Motor neuron (in vitro differentiated cells): ENCODE measurements at regions not wholly inside any gene's neighbourhood (a gene's known extent, or its start where the extent isn't known, plus 50 kb on each side); places are given as distances from the start of the nearest gene placed in this dataset.

Experiments used
- ATAC-seq, 8 experiments: fragments of 200-7000 bp; cut with Tn5 transposase; replicated peaks in 6 of 8; 2 replicates each; pipeline ENCODE4 v1.8.0; 2021; ENCODE audit warnings: mild to moderate bottlenecking in 8 of 8, moderate library complexity in 8 of 8
- H3K27ac ChIP-seq, 2 donors: fragments of 250-450 bp; sonication (Bioruptor Pico); 2 replicates each; pipeline ENCODE4 v1.9.0; 2021; ENCODE audit warnings: antibody characterized with exemption in 2 of 2, mild to moderate bottlenecking in 2 of 2, moderate library complexity in 1 of 2
- H3K4me1 ChIP-seq, 2 donors: fragments of 250-450 bp; sonication (Bioruptor Pico); replicated peaks in 1 of 2; 2 replicates each; pipeline ENCODE4 v1.6.1; 2021; ENCODE audit warnings: antibody characterized with exemption in 2 of 2, mild to moderate bottlenecking in 2 of 2, moderate library complexity in 1 of 2
- H3K4me3 ChIP-seq, 5 donors: fragments of 250-450 bp; sonication (Bioruptor Pico); 2 replicates each; pipeline ENCODE4 v1.9.0; 2021; ENCODE audit warnings: antibody characterized with exemption in 5 of 5, mild to moderate bottlenecking in 5 of 5, moderate library complexity in 4 of 5
- WGBS, 10 experiments: fragments of 450-650 bp; shearing (Covaris generic); methylation state at CpG; one replicate each; pipeline ENCODE4 v1.0.0; 2022; 5-methylcytosine and 5-hydroxymethylcytosine counted together
- in situ Hi-C, 9 experiments: fragments of 400-800 bp; cut with MboI; loops; one replicate each; pipeline ENCODE4 v1.15.0; 2021; ENCODE audit warnings: low sequenced_read_pairs in 9 of 9, low pct_unique_long_range_greater_than_20kb in 2 of 9; ENCODE audit not compliant: unreplicated experiment in 9 of 9

- Histone ChIP-seq H3K4me1 (peaks cover 6 to 7% of the 10 kb centered on the region in 2 donors), H3K27ac (no peak overlapping the region), H3K4me3 (no peak overlapping the region)
- 40 to 100% (median 82%) methylated on average over 1 to 3 of the region's 3 CpGs; no CpG with 5 or more reads in 2 of the 10 experiments for WGBS, 10 experiments
- ATAC-seq = no peak
- in situ Hi-C loops = no loop called here
These were observed 79.8 kb upstream of the MBOAT2 start for GRCh38 chr2:9083287-9083686.

- Histone ChIP-seq H3K27ac (no peak overlapping the region), H3K4me1 (peaks cover 6 to 7% of the 10 kb centered on the region in 2 donors), H3K4me3 (no peak overlapping the region)
- ATAC-seq = no peak
- in situ Hi-C loops = no loop called here
These were observed 78.7 kb upstream of the MBOAT2 start for GRCh38 chr2:9082158-9082557.

- in situ Hi-C loops = no loop called here
- ATAC-seq = no peak
- peaks cover 2 to 8% of the 10 kb centered on the region in 2 donors for H3K4me1 ChIP-seq
- H3K4me3 ChIP-seq = no peak overlapping the region
- WGBS, 10 experiments = 52 to 100% (median 88%) methylated on average over 1 to 2 of the region's 2 CpGs
- H3K27ac ChIP-seq = no peak overlapping the region
These were observed 78.3 kb upstream of the MBOAT2 start for GRCh38 chr2:9081750-9082149.

GRCh38 chr2:9078405-9078804 lies 74.9 kb upstream of the MBOAT2 start:
- Histone ChIP-seq H3K4me3 (no peak overlapping the region), H3K27ac (no peak overlapping the region), H3K4me1 (peaks cover 0 to 8% of the 10 kb centered on the region in 2 donors)
- WGBS, 10 experiments = 33 to 98% (median 83%) methylated on average over 1 to 6 of the region's 8 CpGs; no CpG with 5 or more reads in 1 of the 10 experiments
- ATAC-seq = no peak
- in situ Hi-C loops = no loop called here

- Histone ChIP-seq H3K27ac (no peak overlapping the region), H3K4me1 (peaks cover 0 to 8% of the 10 kb centered on the region in 2 donors), H3K4me3 (no peak overlapping the region)
- WGBS, 10 experiments = 0 to 100% (median 70%) methylated on average over 1 to 2 of the region's 2 CpGs; no CpG with 5 or more reads in 4 of the 10 experiments
- no peak for ATAC-seq
- in situ Hi-C loops = no loop called here
These were observed 74.2 kb upstream of the MBOAT2 start for GRCh38 chr2:9077691-9078090.

- ATAC-seq = no peak
- H3K4me3 ChIP-seq = no peak overlapping the region
- H3K4me1 ChIP-seq = peaks cover 0 to 8% of the 10 kb centered on the region in 2 donors
- WGBS, 10 experiments = 40 to 100% (median 88%) methylated on average over 1 to 5 of the region's 6 CpGs; no CpG with 5 or more reads in 2 of the 10 experiments
- no peak overlapping the region for H3K27ac ChIP-seq
- in situ Hi-C loops = no loop called here
These were observed 73.3 kb upstream of the MBOAT2 start for GRCh38 chr2:9076755-9077154.

GRCh38 chr2:9076210-9076609 lies 72.7 kb upstream of the MBOAT2 start:
- in situ Hi-C loops = no loop called here
- Histone ChIP-seq H3K4me3 (no peak overlapping the region), H3K4me1 (peaks cover 0 to 8% of the 10 kb centered on the region in 2 donors), H3K27ac (no peak overlapping the region)
- ATAC-seq = peak in 1 of 8 experiments; percentile 16
- whole genome bisulfite sequencing, 10 experiments = 33 to 100% (median 88%) methylated on average over 1 of the region's 1 CpG; no CpG with 5 or more reads in 6 of the 10 experiments

GRCh38 chr2:9074930-9075329 lies 71.4 kb upstream of the MBOAT2 start:
- peak in 3 of 8 experiments; percentile 27 to 48 (median 33) for ATAC-seq
- H3K4me3 ChIP-seq = no peak overlapping the region

GRCh38 chr2:9071584-9072124 lies 68.2 kb upstream of the MBOAT2 start:
- Histone ChIP-seq H3K4me1 (no peaks in the 10 kb centered on the region), H3K4me3 (no peak overlapping the region), H3K27ac (no peak overlapping the region)
- ATAC-seq = no peak
- in situ Hi-C loops = no loop called here
- 45 to 100% (median 94%) methylated on average over 1 of the region's 6 CpGs; no CpG with 5 or more reads in 4 of the 10 experiments for WGBS, 10 experiments

More at GRCh38 chr2:9074930-9075329, 71.4 kb upstream of the MBOAT2 start:
- Histone ChIP-seq H3K27ac (no peak overlapping the region), H3K4me1 (peaks cover 0 to 8% of the 10 kb centered on the region in 2 donors)
- in situ Hi-C loops = no loop called here
- 30 to 86% (median 63%) methylated on average over 1 to 4 of the region's 6 CpGs; no CpG with 5 or more reads in 4 of the 10 experiments for WGBS, 10 experiments

- peak in 7 of 8 experiments; percentile 34 to 97 (median 76) for ATAC-seq
- in situ Hi-C loops = no loop called here
- 3 to 100% (median 71%) methylated on average over 1 to 4 of the region's 5 CpGs; no CpG with 5 or more reads in 4 of the 10 experiments for WGBS, 10 experiments
These were observed 67.5 kb upstream of the MBOAT2 start for GRCh38 chr2:9071032-9071431.

GRCh38 chr2:9069543-9069942 lies 66.1 kb upstream of the MBOAT2 start:
- ATAC-seq = no peak
- in situ Hi-C loops = no loop called here
- no peak overlapping the region for H3K27ac ChIP-seq
- H3K4me1 ChIP-seq = no peaks in the 10 kb centered on the region
- H3K4me3 ChIP-seq = no peak overlapping the region
- 0 to 71% (median 54%) methylated on average over 1 to 2 of the region's 2 CpGs; no CpG with 5 or more reads in 5 of the 10 experiments for WGBS, 10 experiments

More at GRCh38 chr2:9071032-9071431, 67.5 kb upstream of the MBOAT2 start:
- H3K4me3 ChIP-seq = no peak overlapping the region
- no peaks in the 10 kb centered on the region for H3K4me1 ChIP-seq
- no peak overlapping the region for H3K27ac ChIP-seq

GRCh38 chr2:9065901-9066300 lies 62.4 kb upstream of the MBOAT2 start:
- in situ Hi-C loops = no loop called here
- 0 to 100% (median 68%) methylated on average over 1 of the region's 1 CpG for WGBS, 10 experiments
- Histone ChIP-seq H3K4me3 (no peak overlapping the region), H3K4me1 (no peaks in the 10 kb centered on the region), H3K27ac (no peak overlapping the region)
- no peak for ATAC-seq

- no peak overlapping the region for H3K27ac ChIP-seq
- no peaks in the 10 kb centered on the region for H3K4me1 ChIP-seq
- 40 to 100% (median 95%) methylated on average over 1 to 2 of the region's 2 CpGs for WGBS, 10 experiments
- no peak overlapping the region for H3K4me3 ChIP-seq
- no peak for ATAC-seq
- in situ Hi-C loops = no loop called here
These were observed 59.6 kb upstream of the MBOAT2 start for GRCh38 chr2:9063023-9063606.

GRCh38 chr2:9060819-9061218 lies 57.3 kb upstream of the MBOAT2 start:
- Histone ChIP-seq H3K4me1 (no peaks in the 10 kb centered on the region), H3K27ac (no peak overlapping the region), H3K4me3 (no peak overlapping the region)
- no peak for ATAC-seq
- 43 to 100% (median 90%) methylated on average over 2 to 3 of the region's 4 CpGs; no CpG with 5 or more reads in 4 of the 10 experiments for WGBS, 10 experiments
- in situ Hi-C loops = no loop called here
